Neural cell (in vitro differentiated cells): ENCODE measurements at regions not wholly inside any gene's neighbourhood (a gene's known extent, or its start where the extent isn't known, plus 50 kb on each side); places are given as distances from the start of the nearest gene placed in this dataset.

Experiments
- H2AFZ ChIP-seq: fragments of 200-600, 300-800 bp; sonication (generic), shearing (Covaris generic); 2 replicates; pipeline ENCODE4 v1.6.0; 2014; ENCODE audit warnings: low read depth, mild to moderate bottlenecking, antibody characterized with exemption, low read length, moderate library complexity
- H3F3A ChIP-seq: fragments of 200-600 bp; shearing (Covaris generic); 2 replicates; pipeline ENCODE4 v1.6.1; 2016; ENCODE audit warnings: mild to moderate bottlenecking, moderate library complexity, mixed read lengths, antibody characterized with exemption, low read length; ENCODE audit not compliant: insufficient read depth, poor library complexity, severe bottlenecking
- H3K27ac ChIP-seq: fragments of 200-600, 300-800 bp; sonication (generic), shearing (Covaris generic); 2 replicates; pipeline ENCODE4 v1.5.1; 2014; ENCODE audit warnings: mild to moderate bottlenecking, low read length, moderate library complexity
- H3K27me3 ChIP-seq: fragments of 300-800, 200-600 bp; sonication (generic), shearing (Covaris generic); 2 replicates; pipeline ENCODE4 v1.6.0; 2014; ENCODE audit warnings: mild to moderate bottlenecking, low read depth, low read length, moderate library complexity; ENCODE audit not compliant: insufficient read depth
- H3K36me3 ChIP-seq: fragments of 300-800, 200-600 bp; sonication (generic), shearing (Covaris generic); 2 replicates; pipeline ENCODE4 v1.5.1; 2014; ENCODE audit warnings: mild to moderate bottlenecking, antibody characterized with exemption, low read length, moderate library complexity; ENCODE audit not compliant: insufficient read depth
- H3K4me2 ChIP-seq: fragments of 300-800, 200-600 bp; sonication (generic), shearing (Covaris generic); 2 replicates; pipeline ENCODE4 v1.6.0; 2014; ENCODE audit warnings: mild to moderate bottlenecking, low read length
- H3K4me3 ChIP-seq: fragments of 300-800, 200-600 bp; sonication (generic), shearing (Covaris generic); 2 replicates; pipeline ENCODE4 v1.5.1; 2014; ENCODE audit warnings: mild to moderate bottlenecking, low read length, moderate library complexity
- H3K79me2 ChIP-seq: fragments of 200-600 bp; shearing (Covaris generic); replicated peaks from 2 replicates; pipeline ENCODE4 v1.6.0; 2014; ENCODE audit warnings: mild to moderate bottlenecking, low read length, moderate library complexity; ENCODE audit not compliant: insufficient read depth
- H3K9ac ChIP-seq: fragments of 300-800, 200-600 bp; sonication (generic), shearing (Covaris generic); 2 replicates; pipeline ENCODE4 v1.6.1; 2016; ENCODE audit warnings: mild to moderate bottlenecking, low read length, mixed read lengths
- H3K9me2 ChIP-seq: fragments of 200-600 bp; shearing (Covaris generic); 2 replicates; pipeline ENCODE4 v1.6.1; 2016; ENCODE audit warnings: mild to moderate bottlenecking, low read length, mixed read lengths; ENCODE audit not compliant: insufficient read depth
- H3K9me3 ChIP-seq: fragments of 200-600, 300-800 bp; sonication (generic), shearing (Covaris generic); 2 replicates; pipeline ENCODE4 v1.6.1; 2016; ENCODE audit warnings: mild to moderate bottlenecking, mixed run types, low read length, moderate library complexity, mixed read lengths
- H4K20me1 ChIP-seq: fragments of 200-600 bp; shearing (Covaris generic); 2 replicates; pipeline ENCODE4 v1.6.1; 2016; ENCODE audit warnings: mild to moderate bottlenecking, mixed run types; ENCODE audit not compliant: insufficient read depth
- CTCF ChIP-seq: fragments of 450-650 bp; IDR thresholded peaks from 2 replicates; pipeline ENCODE4 v1.5.1; 2014; ENCODE audit warnings: antibody characterized with exemption, mild to moderate bottlenecking, moderate library complexity; ENCODE audit not compliant: poor library complexity, severe bottlenecking
- EP300 ChIP-seq: fragments of 450-650 bp; conservative IDR thresholded peaks from 2 replicates; pipeline ENCODE4 v1.6.1; 2014; ENCODE audit warnings: antibody characterized with exemption, mild to moderate bottlenecking, moderate library complexity; ENCODE audit not compliant: poor library complexity, severe bottlenecking
- EZH2 ChIP-seq: fragments of 200-600, 300-800 bp; shearing (Covaris generic), sonication (generic); IDR thresholded peaks from 2 replicates; pipeline ENCODE4 v1.6.1; 2014; ENCODE audit warnings: antibody characterized with exemption, low read length, borderline replicate concordance, mild to moderate bottlenecking; ENCODE audit not compliant: insufficient read depth, poor library complexity, severe bottlenecking
- MXI1 ChIP-seq: fragments of 450-650 bp; conservative IDR thresholded peaks from 2 replicates; pipeline ENCODE4 v1.6.1; 2014; ENCODE audit warnings: antibody characterized with exemption, mild to moderate bottlenecking; ENCODE audit not compliant: poor library complexity, severe bottlenecking
- POLR2AphosphoS5 ChIP-seq: IDR thresholded peaks from 2 replicates; pipeline ENCODE4 v1.6.1; 2012
- RAD21 ChIP-seq: fragments of 450-650 bp; conservative IDR thresholded peaks from 2 replicates; pipeline ENCODE4 v1.6.1; 2014; ENCODE audit warnings: antibody characterized with exemption, mild to moderate bottlenecking, moderate library complexity
- REST ChIP-seq: IDR thresholded peaks from 2 replicates; pipeline ENCODE4 v1.6.1; 2012; ENCODE audit warnings: borderline replicate concordance
- SMC3 ChIP-seq: fragments of 450-650 bp; conservative IDR thresholded peaks from 2 replicates; pipeline ENCODE4 v1.6.1; 2014; ENCODE audit warnings: antibody characterized with exemption, mild to moderate bottlenecking, moderate library complexity; ENCODE audit not compliant: poor library complexity
- TAF1 ChIP-seq: IDR thresholded peaks from 2 replicates; pipeline ENCODE4 v1.6.1; 2012; ENCODE audit warnings: low read depth

- Histone ChIP-seq H3K27me3 (no peaks in the 10 kb centered on the region), H3K4me2 (no peak overlapping the region), H3K79me2 (no peaks in the 10 kb centered on the region), H2AFZ (no peak overlapping the region), H3K9me3 (no peaks in the 10 kb centered on the region), H3F3A (no peaks in the 10 kb centered on the region), H3K9ac (no peak overlapping the region), H3K9me2 (no peaks in the 10 kb centered on the region), H3K36me3 (no peaks in the 10 kb centered on the region), H3K4me3 (no peak overlapping the region), H3K27ac (no peak overlapping the region), H4K20me1 (no peaks in the 10 kb centered on the region)
- TF ChIP-seq SMC3: no peak
- no peak for TF ChIP-seq REST
- TF ChIP-seq EZH2: no peak
- TF ChIP-seq POLR2AphosphoS5: no peak
- no peak for TF ChIP-seq RAD21
- no peak for TF ChIP-seq TAF1
- no peak for TF ChIP-seq CTCF
- no peak for TF ChIP-seq MXI1
- no peak for TF ChIP-seq EP300
These were observed 113.0 kb upstream of the RREB1 start for GRCh38 chr6:6994796-6995195.

- H3K9me3 ChIP-seq: no peaks in the 10 kb centered on the region
- no peaks in the 10 kb centered on the region for H3K27me3 ChIP-seq
- no peak overlapping the region for H3K4me2 ChIP-seq
- TF ChIP-seq MXI1 (no peak), EZH2 (no peak), TAF1 (no peak), RAD21 (no peak), CTCF (no peak), EP300 (no peak), REST (no peak), POLR2AphosphoS5 (no peak)
- no peaks in the 10 kb centered on the region for H3K79me2 ChIP-seq
- H3F3A ChIP-seq: no peaks in the 10 kb centered on the region
- H2AFZ ChIP-seq: no peak overlapping the region
- H3K36me3 ChIP-seq: no peaks in the 10 kb centered on the region
- no peak overlapping the region for H3K4me3 ChIP-seq
- H3K27ac ChIP-seq: no peak overlapping the region
- H3K9me2 ChIP-seq: no peaks in the 10 kb centered on the region
- no peak overlapping the region for H3K9ac ChIP-seq
- no peaks in the 10 kb centered on the region for H4K20me1 ChIP-seq
These were observed 112.4 kb upstream of the RREB1 start for GRCh38 chr6:6995328-6995727.
